ENCODE measurements at regions not wholly inside any gene's neighbourhood (a gene's known extent, or its start where the extent isn't known, plus 50 kb on each side); places are given as distances from the start of the nearest gene placed in this dataset.

DNA sequence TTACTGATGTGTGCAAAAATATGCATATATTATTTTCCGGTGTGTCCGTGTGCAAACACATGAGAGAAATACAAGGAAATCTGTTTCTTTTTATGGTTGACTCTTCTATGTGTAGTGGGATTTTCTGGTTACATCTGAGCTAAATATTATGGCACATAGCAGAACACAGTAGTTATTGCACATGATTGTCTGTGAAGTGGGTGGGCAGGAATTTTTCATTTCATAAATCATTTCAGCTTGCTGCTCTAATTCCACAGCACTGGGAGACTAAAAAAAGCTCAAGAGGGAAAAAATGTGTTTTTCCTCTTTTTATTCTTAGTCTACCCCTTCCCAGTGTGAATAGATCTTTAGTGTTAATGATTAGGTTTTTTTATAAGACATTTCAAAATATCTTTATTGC, 197.9 kb downstream of the MBL2 start:
- TF ChIP-seq POLR2A (IDR thresholded peaks at IDR 0.05) (no peak), POLR2AphosphoS5 (IDR thresholded peaks at IDR 0.05) (no peak)
- TF ChIP-seq, protein P1, sequence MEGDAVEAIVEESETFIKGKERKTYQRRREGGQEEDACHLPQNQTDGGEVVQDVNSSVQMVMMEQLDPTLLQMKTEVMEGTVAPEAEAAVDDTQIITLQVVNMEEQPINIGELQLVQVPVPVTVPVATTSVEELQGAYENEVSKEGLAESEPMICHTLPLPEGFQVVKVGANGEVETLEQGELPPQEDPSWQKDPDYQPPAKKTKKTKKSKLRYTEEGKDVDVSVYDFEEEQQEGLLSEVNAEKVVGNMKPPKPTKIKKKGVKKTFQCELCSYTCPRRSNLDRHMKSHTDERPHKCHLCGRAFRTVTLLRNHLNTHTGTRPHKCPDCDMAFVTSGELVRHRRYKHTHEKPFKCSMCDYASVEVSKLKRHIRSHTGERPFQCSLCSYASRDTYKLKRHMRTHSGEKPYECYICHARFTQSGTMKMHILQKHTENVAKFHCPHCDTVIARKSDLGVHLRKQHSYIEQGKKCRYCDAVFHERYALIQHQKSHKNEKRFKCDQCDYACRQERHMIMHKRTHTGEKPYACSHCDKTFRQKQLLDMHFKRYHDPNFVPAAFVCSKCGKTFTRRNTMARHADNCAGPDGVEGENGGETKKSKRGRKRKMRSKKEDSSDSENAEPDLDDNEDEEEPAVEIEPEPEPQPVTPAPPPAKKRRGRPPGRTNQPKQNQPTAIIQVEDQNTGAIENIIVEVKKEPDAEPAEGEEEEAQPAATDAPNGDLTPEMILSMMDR (IDR thresholded peaks at IDR 0.05), result no peak

All from transverse colon (tissue), 4 donors.